NT2/D1 (cell line): ENCODE measurements at regions not wholly inside any gene's neighbourhood (a gene's known extent, or its start where the extent isn't known, plus 50 kb on each side); places are given as distances from the start of the nearest gene placed in this dataset.

ENCODE experiments used
- DNase-seq: peaks from one replicate; pipeline ENCODE4 v3.0.0-alpha.2; 2011; ENCODE audit warnings: low read depth, low spot score
- H3K27me3 ChIP-seq: 2 replicates; pipeline ENCODE4 v1.6.0; 2011; ENCODE audit warnings: mild to moderate bottlenecking; ENCODE audit not compliant: insufficient read length, insufficient read depth
- H3K36me3 ChIP-seq: 2 replicates; pipeline ENCODE4 v1.6.1; 2011; ENCODE audit warnings: mild to moderate bottlenecking, low read length, mixed read lengths; ENCODE audit not compliant: insufficient read depth, insufficient read length
- H3K4me1 ChIP-seq: 2 replicates; pipeline ENCODE4 v1.5.1; 2011; ENCODE audit not compliant: insufficient read depth, insufficient read length
- H3K4me3 ChIP-seq: 2 replicates; pipeline ENCODE4 v1.5.1; 2011; ENCODE audit warnings: low read depth; ENCODE audit not compliant: insufficient read length
- H3K9ac ChIP-seq: 2 replicates; pipeline ENCODE4 v1.6.0; 2011; ENCODE audit warnings: low read depth; ENCODE audit not compliant: insufficient read length
- H3K9me3 ChIP-seq: 2 replicates; pipeline ENCODE4 v1.5.1; 2011; ENCODE audit warnings: mild to moderate bottlenecking, low read length; ENCODE audit not compliant: insufficient read depth
- SUZ12 ChIP-seq: IDR thresholded peaks from 2 replicates; pipeline ENCODE4 v1.6.1; 2011; ENCODE audit not compliant: insufficient read length, insufficient read depth; ENCODE audit errors: extremely low read depth
- YY1 ChIP-seq: IDR thresholded peaks from 2 replicates; pipeline ENCODE4 v1.6.1; 2011; ENCODE audit not compliant: insufficient read length, insufficient read depth
- ZNF274 ChIP-seq: IDR thresholded peaks from 2 replicates; pipeline ENCODE4 v1.6.1; 2011; ENCODE audit warnings: mild to moderate bottlenecking, low read depth, low read length

GRCh38 chr10:4514445-4515108 lies 311.4 kb upstream of the AKR1E2 start:
- Histone ChIP-seq H3K27me3 (no peaks in the 10 kb centered on the region), H3K9me3 (no peaks in the 10 kb centered on the region), H3K4me3 (no peak overlapping the region), H3K4me1 (no peaks in the 10 kb centered on the region), H3K36me3 (no peaks in the 10 kb centered on the region), H3K9ac (no peak overlapping the region)
- TF ChIP-seq SUZ12 (no peak), YY1 (no peak), ZNF274 (no peak)
- DNase-seq = no peak

GRCh38 chr10:4512671-4513240 lies 313.3 kb upstream of the AKR1E2 start:
- no peaks in the 10 kb centered on the region for H3K27me3 ChIP-seq
- H3K4me3 ChIP-seq = no peak overlapping the region
- no peaks in the 10 kb centered on the region for H3K4me1 ChIP-seq
- no peaks in the 10 kb centered on the region for H3K9me3 ChIP-seq
- no peak for TF ChIP-seq SUZ12
- DNase-seq = peak; percentile 3
- no peaks in the 10 kb centered on the region for H3K36me3 ChIP-seq
- no peak overlapping the region for H3K9ac ChIP-seq

- no peaks in the 10 kb centered on the region for H3K36me3 ChIP-seq
- no peaks in the 10 kb centered on the region for H3K27me3 ChIP-seq
- H3K9ac ChIP-seq = no peak overlapping the region
- DNase-seq = no peak
- no peaks in the 10 kb centered on the region for H3K4me1 ChIP-seq
- H3K9me3 ChIP-seq = no peaks in the 10 kb centered on the region
- no peak overlapping the region for H3K4me3 ChIP-seq
- TF ChIP-seq SUZ12 (no peak), ZNF274 (no peak), YY1 (no peak)
Measured at GRCh38 chr10:4512196-4512595, 313.8 kb upstream of the AKR1E2 start.

GRCh38 chr10:4511509-4511908 lies 314.5 kb upstream of the AKR1E2 start:
- Histone ChIP-seq H3K36me3 (no peaks in the 10 kb centered on the region), H3K4me3 (no peak overlapping the region), H3K27me3 (no peaks in the 10 kb centered on the region), H3K9ac (no peak overlapping the region), H3K9me3 (no peaks in the 10 kb centered on the region), H3K4me1 (no peaks in the 10 kb centered on the region)
- TF ChIP-seq SUZ12 (no peak), YY1 (no peak), ZNF274 (no peak)
- no peak for DNase-seq

- Histone ChIP-seq H3K4me3 (no peak overlapping the region), H3K27me3 (no peaks in the 10 kb centered on the region), H3K9me3 (no peaks in the 10 kb centered on the region), H3K9ac (no peak overlapping the region), H3K4me1 (no peaks in the 10 kb centered on the region), H3K36me3 (no peaks in the 10 kb centered on the region)
- TF ChIP-seq SUZ12 (no peak), ZNF274 (no peak), YY1 (no peak)
- DNase-seq = no peak
Measured at GRCh38 chr10:4509405-4509804, 316.6 kb upstream of the AKR1E2 start.

- H3K9ac ChIP-seq = no peak overlapping the region
Measured at GRCh38 chr10:4506095-4506494, 319.9 kb upstream of the AKR1E2 start.

GRCh38 chr10:4504550-4504949 lies 321.5 kb upstream of the AKR1E2 start:
- no peak for DNase-seq
- no peaks in the 10 kb centered on the region for H3K9me3 ChIP-seq
- no peak overlapping the region for H3K4me3 ChIP-seq
- H3K36me3 ChIP-seq = no peaks in the 10 kb centered on the region
- H3K9ac ChIP-seq = no peak overlapping the region
- no peak for TF ChIP-seq ZNF274
- TF ChIP-seq YY1 = no peak
- no peak for TF ChIP-seq SUZ12
- no peaks in the 10 kb centered on the region for H3K4me1 ChIP-seq
- H3K27me3 ChIP-seq = no peaks in the 10 kb centered on the region

More at GRCh38 chr10:4506095-4506494, 319.9 kb upstream of the AKR1E2 start:
- Histone ChIP-seq H3K9me3 (no peaks in the 10 kb centered on the region), H3K27me3 (no peaks in the 10 kb centered on the region), H3K36me3 (no peaks in the 10 kb centered on the region), H3K4me1 (no peaks in the 10 kb centered on the region), H3K4me3 (no peak overlapping the region)
- DNase-seq = no peak
- no peak for TF ChIP-seq YY1
- no peak for TF ChIP-seq SUZ12
